Right ventricle myocardium superior (tissue), 1 donor: ENCODE measurements at regions not wholly inside any gene's neighbourhood (a gene's known extent, or its start where the extent isn't known, plus 50 kb on each side); places are given as distances from the start of the nearest gene placed in this dataset.
"Not testable (repeated sequence)": the region's sequence is repeated elsewhere in the genome, so short reads cannot be mapped to it uniquely, and the experiment has no call there.

Experiments used
- ATAC-seq: fragments of 200-7000 bp; cut with Tn5 transposase; one replicate; pipeline ENCODE4 v1.9.1; 2020; ENCODE audit warnings: mild to moderate bottlenecking; ENCODE audit not compliant: poor library complexity
- DNase-seq: peaks from one replicate; pipeline ENCODE4 v3.0.0-alpha.2; 2020
- intact Hi-C: fragments of 100-400 bp; cut with DNase I; formaldehyde crosslinking; loops from one replicate; pipeline ENCODE4 v1.11.2; 2022
- donor health status: DM: no; HTN: yes; CAD: no; lungs with severe emphysema.

GRCh38 chr15:56568466-56569167, 103.7 kb upstream of the MNS1 start:
- DNase-seq = no peak
- ATAC-seq = no peak
- intact Hi-C loops = no loop called here

- intact Hi-C loops = no loop called here
- DNase-seq (no peak), ATAC-seq (no peak)
Measured at GRCh38 chr15:56557415-56557814, 92.5 kb upstream of the MNS1 start.

GRCh38 chr15:56553486-56553885, 88.5 kb upstream of the MNS1 start:
- no peak for DNase-seq
- ATAC-seq = no peak
- intact Hi-C loops = no loop called here

GRCh38 chr15:56552659-56553058, 87.7 kb upstream of the MNS1 start:
- intact Hi-C loops = no loop called here
- no peak for ATAC-seq
- DNase-seq = no peak

- intact Hi-C loops, DNase-seq, ATAC-seq: not testable (repeated sequence)
Measured at GRCh38 chr15:56540570-56540969, 75.6 kb upstream of the MNS1 start.

- ATAC-seq, DNase-seq, intact Hi-C loops: not testable (repeated sequence)
Measured at GRCh38 chr15:56540157-56540556, 75.2 kb upstream of the MNS1 start.

GRCh38 chr15:56538901-56539545, 74.1 kb upstream of the MNS1 start:
- DNase-seq = no peak
- intact Hi-C loops = no loop called here
- ATAC-seq = no peak

- DNase-seq (peak; percentile 49), ATAC-seq (no peak)
- intact Hi-C loops = no loop called here
Measured at GRCh38 chr15:56537881-56538280, 72.9 kb upstream of the MNS1 start.

GRCh38 chr15:56534728-56535127, 69.8 kb upstream of the MNS1 start:
- intact Hi-C loops = no loop called here
- no peak for DNase-seq

GRCh38 chr15:56533731-56534403, 68.9 kb upstream of the MNS1 start:
- ATAC-seq (no peak), DNase-seq (no peak)
- intact Hi-C loops = no loop called here

More at GRCh38 chr15:56534728-56535127, 69.8 kb upstream of the MNS1 start:
- no peak for ATAC-seq

GRCh38 chr15:56532721-56533460, 68.0 kb upstream of the MNS1 start:
- no peak for ATAC-seq
- intact Hi-C loops = no loop called here
- no peak for DNase-seq

GRCh38 chr15:56530157-56530556, 65.2 kb upstream of the MNS1 start:
- intact Hi-C loops = no loop called here
- ATAC-seq (no peak), DNase-seq (no peak)

- ATAC-seq (no peak), DNase-seq (no peak)
- intact Hi-C loops = no loop called here
Measured at GRCh38 chr15:56528136-56528535, 63.2 kb upstream of the MNS1 start.

- intact Hi-C loops = no loop called here
- DNase-seq (no peak), ATAC-seq (no peak)
Measured at GRCh38 chr15:56524915-56525314, 60.0 kb upstream of the MNS1 start.

GRCh38 chr15:56523521-56523920, 58.6 kb upstream of the MNS1 start:
- intact Hi-C loops = no loop called here
- ATAC-seq = no peak
- no peak for DNase-seq

- DNase-seq (no peak), ATAC-seq (no peak)
- intact Hi-C loops = no loop called here
Measured at GRCh38 chr15:56519000-56519399, 54.1 kb upstream of the MNS1 start.
